Mesothelial cell of epicardium (in vitro differentiated cells): ENCODE measurements at regions not wholly inside any gene's neighbourhood (a gene's known extent, or its start where the extent isn't known, plus 50 kb on each side); places are given as distances from the start of the nearest gene placed in this dataset.
A peak's percentile ranks its signal among the peaks of the same experiment; 100 is the strongest.
"Not testable (repeated sequence)": the region's sequence is repeated elsewhere in the genome, so short reads cannot be mapped to it uniquely, and the experiment has no call there.

ENCODE experiments used
- DNase-seq, 2 experiments: peaks; one replicate each; pipeline ENCODE4 v3.0.0; 2021; ENCODE audit warnings: low spot score in 2 of 2; ENCODE audit not compliant: unreplicated experiment in 2 of 2
- H3K27ac Mint-ChIP-seq: 2 replicates; pipeline ENCODE4 v1.8.0; 2021; ENCODE audit warnings: mixed read lengths
- H3K27me3 Mint-ChIP-seq: 2 replicates; pipeline ENCODE4 v1.8.0; 2021; ENCODE audit warnings: low read depth, mixed read lengths
- H3K36me3 Mint-ChIP-seq: 2 replicates; pipeline ENCODE4 v1.8.0; 2021; ENCODE audit warnings: mixed read lengths
- H3K4me1 Mint-ChIP-seq: 2 replicates; pipeline ENCODE4 v1.8.0; 2021; ENCODE audit warnings: mixed read lengths
- H3K4me3 Mint-ChIP-seq: 2 replicates; pipeline ENCODE4 v1.8.0; 2021; ENCODE audit warnings: mild to moderate bottlenecking, moderate library complexity, mixed read lengths
- H3K9me3 Mint-ChIP-seq: 2 replicates; pipeline ENCODE4 v1.8.0; 2021; ENCODE audit warnings: mixed read lengths
- TF ChIP-seq, protein P1 (sequence below): fragments of 200-600 bp; sonication (generic); IDR thresholded peaks from one replicate; pipeline ENCODE4 v1.5.0; 2021; ENCODE audit warnings: antibody characterized with exemption; ENCODE audit not compliant: unreplicated experiment

DNA sequence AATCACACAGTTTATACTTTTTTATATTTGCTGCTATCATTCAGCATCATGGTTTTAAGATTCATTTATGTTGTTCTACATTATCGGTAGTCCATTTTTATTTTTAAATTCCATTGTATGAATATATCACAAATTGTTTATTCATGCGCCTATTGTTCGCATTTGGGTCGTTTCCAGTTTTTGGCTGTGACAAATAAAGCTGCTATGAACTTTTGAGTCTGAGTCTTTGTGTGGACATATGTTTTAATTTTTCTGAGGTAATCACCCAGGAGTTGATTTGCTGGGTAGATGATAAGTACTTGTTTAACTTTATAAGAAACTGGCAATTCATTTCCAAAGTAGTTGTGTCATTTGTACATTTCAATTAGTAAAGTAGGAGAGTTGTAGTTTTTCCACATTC is 74.2 kb upstream of the CSNK1A1L start:
- Mint-ChIP-seq H3K4me1 (peaks cover 24% of the 10 kb centered on the region), H3K27ac (no peak overlapping the region), H3K9me3 (peaks cover 16% of the 10 kb centered on the region), H3K4me3 (no peak overlapping the region), H3K36me3 (peaks cover 5% of the 10 kb centered on the region), H3K27me3 (no peaks in the 10 kb centered on the region)
- TF ChIP-seq, protein P1, sequence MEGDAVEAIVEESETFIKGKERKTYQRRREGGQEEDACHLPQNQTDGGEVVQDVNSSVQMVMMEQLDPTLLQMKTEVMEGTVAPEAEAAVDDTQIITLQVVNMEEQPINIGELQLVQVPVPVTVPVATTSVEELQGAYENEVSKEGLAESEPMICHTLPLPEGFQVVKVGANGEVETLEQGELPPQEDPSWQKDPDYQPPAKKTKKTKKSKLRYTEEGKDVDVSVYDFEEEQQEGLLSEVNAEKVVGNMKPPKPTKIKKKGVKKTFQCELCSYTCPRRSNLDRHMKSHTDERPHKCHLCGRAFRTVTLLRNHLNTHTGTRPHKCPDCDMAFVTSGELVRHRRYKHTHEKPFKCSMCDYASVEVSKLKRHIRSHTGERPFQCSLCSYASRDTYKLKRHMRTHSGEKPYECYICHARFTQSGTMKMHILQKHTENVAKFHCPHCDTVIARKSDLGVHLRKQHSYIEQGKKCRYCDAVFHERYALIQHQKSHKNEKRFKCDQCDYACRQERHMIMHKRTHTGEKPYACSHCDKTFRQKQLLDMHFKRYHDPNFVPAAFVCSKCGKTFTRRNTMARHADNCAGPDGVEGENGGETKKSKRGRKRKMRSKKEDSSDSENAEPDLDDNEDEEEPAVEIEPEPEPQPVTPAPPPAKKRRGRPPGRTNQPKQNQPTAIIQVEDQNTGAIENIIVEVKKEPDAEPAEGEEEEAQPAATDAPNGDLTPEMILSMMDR = no peak
- DNase-seq = no peak

DNA sequence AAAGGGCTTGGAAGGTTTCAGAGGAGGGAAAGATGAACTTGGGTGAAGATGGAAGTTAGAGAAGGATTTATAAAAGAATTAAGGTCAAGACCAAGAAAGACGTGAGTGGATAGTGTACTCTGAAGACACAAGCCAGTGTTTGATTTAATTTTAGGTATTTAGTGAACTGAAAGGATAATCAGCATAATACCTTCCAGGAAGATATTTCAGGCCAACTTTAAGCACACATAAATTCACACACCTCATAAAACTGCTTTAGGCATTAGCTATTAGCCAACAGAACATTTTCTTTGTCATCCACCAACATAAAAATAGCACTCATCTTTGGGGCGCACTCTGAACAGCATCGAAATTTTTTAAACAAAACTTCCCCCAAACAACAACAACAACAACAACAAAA is 71.7 kb upstream of the CSNK1A1L start:
- TF ChIP-seq, protein P1 = no peak
- Mint-ChIP-seq H3K4me3 (no peak overlapping the region), H3K36me3 (no peaks in the 10 kb centered on the region), H3K4me1 (peaks cover 38% of the 10 kb centered on the region), H3K9me3 (no peaks in the 10 kb centered on the region), H3K27me3 (no peaks in the 10 kb centered on the region), H3K27ac (peak overlapping the region; percentile 8)
- no peak for DNase-seq

DNA sequence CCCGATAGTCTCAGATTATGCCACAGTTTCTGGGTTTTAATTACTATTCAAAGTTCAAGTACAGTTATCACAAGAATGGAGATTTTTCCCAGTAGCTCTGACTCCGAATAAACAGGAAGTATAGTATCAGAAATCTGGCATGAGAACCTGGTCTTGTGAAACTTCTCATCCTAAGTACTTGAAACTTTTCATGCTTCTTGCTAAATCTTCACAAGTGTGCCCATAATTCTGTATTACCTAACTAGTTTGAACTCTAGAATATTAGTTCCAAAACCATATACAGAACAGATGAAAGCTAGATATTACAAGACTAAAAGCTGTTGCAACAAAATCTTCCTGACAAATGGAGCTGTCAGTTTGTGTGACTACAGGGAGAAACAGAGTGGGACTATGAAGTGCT is 70.5 kb upstream of the CSNK1A1L start:
- TF ChIP-seq, protein P1 = no peak
- DNase-seq = no peak
- Mint-ChIP-seq H3K4me1 (peaks cover 39% of the 10 kb centered on the region), H3K27ac (peak overlapping the region; percentile 71), H3K9me3 (no peaks in the 10 kb centered on the region), H3K4me3 (no peak overlapping the region), H3K27me3 (no peaks in the 10 kb centered on the region), H3K36me3 (no peaks in the 10 kb centered on the region)

DNA sequence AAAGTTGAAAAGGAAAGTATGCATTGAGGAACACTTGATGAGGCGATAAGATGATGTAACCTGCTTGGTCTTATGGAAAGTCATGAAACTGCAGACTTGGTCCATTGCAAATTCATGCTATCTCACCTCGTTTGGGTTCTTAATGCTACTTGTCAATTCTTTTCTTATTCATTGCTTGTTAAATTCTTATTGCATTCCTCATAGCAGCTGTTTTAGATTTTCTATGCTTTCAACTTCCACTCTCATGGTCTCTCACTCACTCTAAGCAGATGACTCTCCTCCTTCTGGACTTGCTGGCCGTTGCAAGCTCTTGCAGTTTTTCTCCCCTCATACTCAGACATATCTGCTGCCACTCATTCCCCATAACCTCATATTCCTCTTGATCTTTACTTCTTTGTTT is 67.8 kb upstream of the CSNK1A1L start:
- Mint-ChIP-seq H3K36me3 (no peaks in the 10 kb centered on the region), H3K9me3 (no peaks in the 10 kb centered on the region), H3K4me3 (no peak overlapping the region), H3K27ac (peak overlapping the region; percentile 30), H3K27me3 (no peaks in the 10 kb centered on the region), H3K4me1 (peaks cover 37% of the 10 kb centered on the region)
- TF ChIP-seq, protein P1 = no peak
- no peak for DNase-seq

DNA sequence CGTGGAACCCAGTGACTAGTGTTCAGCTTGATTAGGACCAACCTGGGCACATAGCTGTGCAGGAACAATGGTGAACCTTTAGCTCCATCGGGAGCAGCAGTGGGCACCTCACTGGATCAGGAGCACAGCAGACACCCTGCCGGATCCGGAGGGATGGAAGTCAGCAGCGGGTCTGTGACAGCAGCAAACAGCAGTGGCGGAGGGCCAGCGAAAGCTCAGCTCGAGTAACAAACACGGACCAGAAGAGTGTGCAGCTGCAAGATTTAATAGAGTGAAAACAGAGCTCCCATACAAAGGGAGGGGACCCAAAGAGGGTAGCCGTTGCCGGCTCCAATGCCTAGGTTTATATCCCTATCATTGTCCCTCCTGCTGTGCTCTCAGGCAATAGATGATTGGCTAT is 66.8 kb upstream of the CSNK1A1L start:
- H3K9me3 Mint-ChIP-seq, H3K36me3 Mint-ChIP-seq, H3K4me3 Mint-ChIP-seq, H3K27me3 Mint-ChIP-seq, DNase-seq: not testable (repeated sequence)
- peak overlapping the region; percentile 33 for H3K27ac Mint-ChIP-seq
- H3K4me1 Mint-ChIP-seq = peaks cover 32% of the 10 kb centered on the region

DNA sequence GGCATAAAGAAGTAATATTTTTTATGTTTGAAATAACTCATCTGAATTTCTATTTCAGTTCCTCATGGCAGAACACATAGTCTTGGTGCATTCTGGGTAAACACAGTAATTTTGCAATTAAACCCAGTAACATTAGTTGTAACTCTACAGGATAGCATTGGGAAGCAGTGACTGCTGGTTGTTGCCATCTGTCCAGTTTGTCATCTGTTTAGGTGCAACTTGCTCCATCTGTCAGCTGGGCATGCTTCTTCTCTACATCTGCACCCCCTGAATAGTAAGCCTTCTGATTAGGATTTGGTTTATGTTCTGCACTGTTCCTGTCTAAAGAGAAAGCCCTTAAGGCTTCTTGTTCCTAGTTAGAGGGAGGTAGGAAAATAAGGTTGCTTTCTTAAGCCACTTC is 63.5 kb upstream of the CSNK1A1L start:
- Mint-ChIP-seq H3K27me3 (no peaks in the 10 kb centered on the region), H3K9me3 (peaks cover 7% of the 10 kb centered on the region), H3K4me1 (peaks cover 13% of the 10 kb centered on the region), H3K4me3 (no peak overlapping the region), H3K36me3 (no peaks in the 10 kb centered on the region), H3K27ac (no peak overlapping the region)
- TF ChIP-seq, protein P1 = no peak
- DNase-seq = no peak
